Activated T-helper 1 cell treated with anti-CD3 and anti-CD28 coated beads, Interleukin-12 subunit alpha, Interleukin-12 subunit beta, Interleukin-2, Interleukin-4 antibody, amounts not matched to agents 30 ng/mL and 10 ng/mL and 1 ng/mL, durations not matched to agents 14 hours and 24 hours and 36 hours (primary cell): ENCODE measurements at regions not wholly inside any gene's neighbourhood (a gene's known extent, or its start where the extent isn't known, plus 50 kb on each side); places are given as distances from the start of the nearest gene placed in this dataset.

Experiments
- DNase-seq: peaks from one replicate; pipeline ENCODE4 v3.0.0; 2021; ENCODE audit warnings: low spot score
- H3K27ac Mint-ChIP-seq: one replicate; pipeline ENCODE4 v1.8.0; 2021; ENCODE audit warnings: mild to moderate bottlenecking, mixed read lengths
- H3K27me3 Mint-ChIP-seq: one replicate; pipeline ENCODE4 v1.8.0; 2022; ENCODE audit warnings: mild to moderate bottlenecking, moderate library complexity, mixed read lengths; ENCODE audit not compliant: insufficient read depth
- H3K36me3 Mint-ChIP-seq: one replicate; pipeline ENCODE4 v1.8.0; 2021; ENCODE audit warnings: low read depth, mixed read lengths
- H3K4me1 Mint-ChIP-seq: one replicate; pipeline ENCODE4 v1.8.0; 2021; ENCODE audit warnings: low read depth, mixed read lengths
- H3K4me3 Mint-ChIP-seq: one replicate; pipeline ENCODE4 v1.8.0; 2021; ENCODE audit warnings: mild to moderate bottlenecking, moderate library complexity, mixed read lengths
- H3K9me3 Mint-ChIP-seq: one replicate; pipeline ENCODE4 v1.8.0; 2021; ENCODE audit warnings: mixed read lengths
- intact Hi-C: fragments of 100-400 bp; cut with micrococcal nuclease; formaldehyde crosslinking; loops from one replicate; pipeline ENCODE4 v1.15.1; 2024

DNA sequence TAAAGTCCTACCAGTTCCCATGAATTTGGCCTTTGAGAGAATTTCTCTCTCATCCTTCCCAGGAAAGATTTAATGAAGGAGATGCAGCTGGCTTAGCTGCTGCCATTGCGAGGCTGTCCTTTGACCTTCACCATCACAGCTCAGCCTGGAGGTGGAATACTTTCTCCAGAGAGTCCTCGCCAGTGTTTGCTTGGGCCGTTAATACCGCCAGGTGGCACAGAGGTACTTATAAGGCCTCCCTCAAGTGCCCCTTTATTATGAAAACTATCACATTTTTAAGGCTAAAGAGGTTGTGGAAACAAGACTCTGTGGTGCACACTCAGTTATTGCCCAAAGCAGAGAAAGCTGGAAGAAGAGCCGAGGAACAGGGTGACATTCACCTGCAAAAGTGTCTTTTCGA, 330.6 kb downstream of the CCSER2 start:
- Mint-ChIP-seq H3K4me3 (no peak overlapping the region), H3K36me3 (no peaks in the 10 kb centered on the region), H3K27me3 (no peaks in the 10 kb centered on the region), H3K4me1 (peaks cover 8% of the 10 kb centered on the region), H3K27ac (no peak overlapping the region), H3K9me3 (no peaks in the 10 kb centered on the region)
- no peak for DNase-seq
- intact Hi-C loops, result no loop called here

DNA sequence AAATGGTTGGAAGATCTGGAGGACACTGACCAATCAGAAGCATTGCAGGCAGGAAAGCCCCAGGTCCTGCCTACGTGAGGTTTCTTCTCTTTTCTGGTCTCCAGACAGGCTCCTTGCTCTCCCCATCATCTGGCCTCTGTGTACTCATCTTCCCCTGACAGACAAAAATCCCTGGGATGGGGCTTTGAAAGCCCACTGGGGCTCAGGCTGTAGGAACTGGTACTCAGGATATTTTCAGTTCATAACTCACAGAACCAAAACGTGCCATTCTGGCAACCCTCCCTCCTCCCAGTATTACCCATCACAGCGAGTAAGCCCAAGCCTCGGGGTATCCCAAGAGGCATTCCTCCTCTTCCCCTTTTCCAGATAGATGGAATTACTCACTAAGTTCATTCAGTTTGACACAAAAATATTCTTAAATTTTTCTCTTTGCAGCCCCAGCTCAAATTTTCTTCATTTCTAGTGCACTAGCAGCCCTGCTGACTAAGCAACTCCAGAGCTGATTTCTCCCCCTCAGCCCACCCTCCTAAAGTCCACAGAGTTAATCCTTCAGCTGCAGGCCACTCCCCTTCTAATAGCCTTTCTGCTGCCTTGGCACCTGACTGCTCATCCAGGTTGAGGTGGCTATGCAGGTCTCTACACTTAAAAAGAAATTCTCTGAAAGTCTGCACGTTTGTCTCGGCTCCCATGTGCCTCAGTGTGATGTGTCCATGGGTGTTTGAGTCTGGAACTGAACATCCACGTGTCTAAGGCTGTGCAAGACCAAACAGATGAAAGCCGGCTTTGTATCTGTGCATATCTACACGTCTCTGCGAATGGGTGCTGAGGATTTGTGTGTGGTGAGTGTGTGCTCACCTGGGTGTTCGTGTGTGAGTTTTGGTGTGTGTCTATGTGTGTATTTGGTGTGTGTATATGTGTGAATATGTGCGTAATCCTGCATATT, 331.4 kb downstream of the CCSER2 start:
- Mint-ChIP-seq H3K27ac (no peak overlapping the region), H3K27me3 (no peaks in the 10 kb centered on the region)
- intact Hi-C loops, result no loop called here

DNA sequence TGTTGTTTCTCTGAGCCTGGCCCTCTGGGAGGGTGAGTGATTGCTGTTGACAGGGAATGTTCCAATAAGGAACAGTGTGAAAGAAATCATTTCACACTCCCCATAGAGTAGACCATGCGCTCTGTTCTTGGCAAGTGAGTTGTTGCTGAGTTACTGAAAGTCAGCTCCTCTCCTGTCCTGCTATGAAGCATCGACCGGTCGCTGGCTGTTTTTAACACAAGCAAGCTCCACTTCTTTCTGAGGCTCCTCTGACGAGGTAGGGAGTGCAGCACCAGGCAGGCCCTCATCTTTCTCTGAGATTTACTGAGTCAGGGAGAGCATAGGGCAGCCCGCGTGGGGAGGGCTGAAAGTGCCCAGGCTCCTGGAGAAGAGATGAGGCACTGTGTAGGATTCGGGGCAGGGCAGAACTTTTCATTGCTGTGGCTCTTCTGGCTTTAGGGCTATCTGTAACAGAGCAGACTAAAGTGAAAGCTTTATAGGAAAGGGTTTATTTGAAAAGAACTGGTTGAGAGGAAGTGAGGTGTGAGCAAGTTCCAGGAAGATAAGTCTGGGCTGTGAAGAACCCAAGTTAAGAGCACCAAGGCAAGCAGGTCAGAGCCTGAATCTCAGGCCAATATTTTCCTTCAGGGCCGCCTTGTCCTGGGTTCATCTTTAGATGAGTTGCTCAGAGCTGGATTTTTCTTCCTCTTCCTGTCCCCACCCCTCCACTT, 332.2 kb downstream of the CCSER2 start:
- intact Hi-C loops, result no loop called here
- Mint-ChIP-seq H3K9me3 (no peaks in the 10 kb centered on the region), H3K36me3 (no peaks in the 10 kb centered on the region), H3K27me3 (no peaks in the 10 kb centered on the region), H3K4me1 (peaks cover 8% of the 10 kb centered on the region), H3K27ac (no peak overlapping the region), H3K4me3 (no peak overlapping the region)
- no peak for DNase-seq

More for the DNA sequence above, 331.4 kb downstream of the CCSER2 start:
- Mint-ChIP-seq H3K36me3 (no peaks in the 10 kb centered on the region), H3K4me1 (peaks cover 8% of the 10 kb centered on the region), H3K9me3 (no peaks in the 10 kb centered on the region), H3K4me3 (no peak overlapping the region)
- DNase-seq, result no peak

DNA sequence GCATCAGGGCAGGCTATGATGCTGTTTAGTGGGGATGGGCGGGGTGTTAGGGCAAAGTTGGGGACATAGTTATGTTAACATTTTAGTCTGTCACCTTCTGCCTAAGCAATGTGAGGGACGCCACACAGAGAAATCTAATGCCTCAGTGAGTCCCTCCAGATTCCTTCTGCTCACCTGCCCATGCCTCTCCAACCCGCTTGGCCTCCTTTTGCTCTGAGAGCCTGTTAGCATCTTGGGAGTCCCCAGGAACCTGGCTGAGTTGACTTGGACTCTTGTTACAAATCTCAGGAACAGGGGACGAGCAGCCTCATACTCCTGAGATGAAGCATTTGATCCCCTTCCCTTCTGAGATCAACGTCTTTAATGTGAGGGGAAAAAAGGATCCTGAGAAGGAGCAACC, 336.8 kb downstream of the CCSER2 start:
- H3K36me3 Mint-ChIP-seq, result no peaks in the 10 kb centered on the region
- no peak overlapping the region for H3K27ac Mint-ChIP-seq
- no peaks in the 10 kb centered on the region for H3K9me3 Mint-ChIP-seq
- DNase-seq, result no peak
- intact Hi-C loops, result loop anchor here (5.0 kb wide), 1 partner anchor 1712 kb away; no protein-coding TSS in a partner anchor
- H3K27me3 Mint-ChIP-seq, result peaks cover 3% of the 10 kb centered on the region
- no peak overlapping the region for H3K4me3 Mint-ChIP-seq
- peaks cover 6% of the 10 kb centered on the region for H3K4me1 Mint-ChIP-seq

DNA sequence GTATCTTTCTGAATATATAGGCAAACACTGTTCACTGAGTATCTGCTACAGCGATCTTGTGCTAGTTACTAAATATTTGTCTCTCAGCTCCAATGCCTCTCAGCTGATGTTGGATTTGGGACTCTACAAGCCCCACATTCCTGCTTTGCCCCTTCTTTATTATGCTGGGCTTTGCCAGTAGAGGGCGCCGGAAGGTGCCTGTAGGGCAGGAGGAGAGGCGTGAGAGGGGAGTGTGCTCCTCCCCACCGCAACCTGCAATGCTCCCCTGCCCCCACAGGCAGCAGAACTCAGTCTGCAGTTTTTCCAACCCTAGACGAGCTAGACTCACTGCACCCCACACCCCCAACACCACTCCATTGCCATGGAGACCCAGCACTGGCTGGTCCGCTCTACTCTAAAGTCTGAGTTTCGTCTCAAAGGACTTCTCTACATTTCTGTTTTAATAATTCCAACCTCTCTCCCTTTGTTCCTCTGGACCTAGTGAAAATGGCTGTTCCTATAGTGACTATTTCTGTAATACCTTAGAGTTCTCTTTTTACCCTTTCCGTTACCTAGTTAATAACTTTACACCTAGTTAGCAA, 337.6 kb downstream of the CCSER2 start:
- Mint-ChIP-seq H3K9me3 (no peaks in the 10 kb centered on the region), H3K4me1 (no peaks in the 10 kb centered on the region), H3K27ac (no peak overlapping the region), H3K27me3 (peaks cover 3% of the 10 kb centered on the region), H3K36me3 (no peaks in the 10 kb centered on the region), H3K4me3 (no peak overlapping the region)
- DNase-seq, result no peak
- intact Hi-C loops, result loop anchor here (5.0 kb wide), 1 partner anchor 1711 kb away; no protein-coding TSS in a partner anchor

DNA sequence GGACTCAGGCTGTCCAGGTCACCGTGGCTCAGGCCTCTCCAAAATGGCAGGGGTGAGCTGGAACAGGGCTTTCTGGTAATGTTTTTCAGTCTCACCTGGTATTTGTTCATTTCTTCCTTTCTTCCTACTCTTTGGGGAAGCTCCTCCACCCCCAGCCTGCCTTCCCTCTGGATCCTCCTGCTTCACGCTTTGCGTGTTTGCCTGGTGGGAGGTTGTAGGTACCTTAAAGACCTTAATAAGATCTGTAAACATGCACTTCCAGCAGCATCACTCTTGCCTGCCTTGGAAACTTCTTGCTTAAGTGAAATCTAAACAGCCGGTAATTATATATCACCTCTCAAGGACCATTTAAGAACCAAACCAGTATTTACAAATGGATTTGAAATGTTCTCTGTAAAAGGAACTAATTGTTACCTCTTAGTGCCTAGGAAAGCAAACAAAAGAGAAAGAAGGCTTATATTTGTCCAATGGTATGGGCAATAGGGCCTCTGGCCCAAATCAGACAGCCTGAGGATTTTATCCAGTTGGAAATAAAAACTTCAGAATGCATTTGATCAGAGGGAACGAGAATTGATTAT, 339.9 kb downstream of the CCSER2 start:
- no peaks in the 10 kb centered on the region for H3K36me3 Mint-ChIP-seq
- peaks cover 3% of the 10 kb centered on the region for H3K27me3 Mint-ChIP-seq
- intact Hi-C loops, result loop anchor here (5.0 kb wide), 1 partner anchor 1709 kb away; no protein-coding TSS in a partner anchor
- DNase-seq, result no peak
- no peaks in the 10 kb centered on the region for H3K9me3 Mint-ChIP-seq
- H3K4me3 Mint-ChIP-seq, result no peak overlapping the region
- no peaks in the 10 kb centered on the region for H3K4me1 Mint-ChIP-seq
- H3K27ac Mint-ChIP-seq, result no peak overlapping the region

DNA sequence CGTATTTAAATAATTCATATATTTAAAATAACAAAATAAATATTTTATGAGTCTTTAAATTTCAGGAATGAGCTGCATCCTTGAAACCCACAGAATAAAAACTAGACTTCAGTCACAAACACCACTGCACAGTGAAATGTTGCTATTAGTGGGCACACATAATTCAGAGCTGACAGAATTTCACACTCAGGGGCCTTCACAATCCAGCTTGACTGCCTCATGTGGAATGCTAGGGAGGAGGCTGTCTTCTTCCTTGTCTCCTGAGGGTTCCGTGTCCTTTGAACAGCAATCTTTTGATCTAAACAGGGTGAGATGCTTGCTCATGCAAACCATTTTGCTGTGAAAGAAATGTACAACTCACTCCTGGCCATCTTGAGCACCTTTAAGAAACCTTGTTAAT, 346.7 kb downstream of the CCSER2 start:
- Mint-ChIP-seq H3K9me3 (no peaks in the 10 kb centered on the region), H3K4me3 (no peak overlapping the region), H3K27me3 (peaks cover 10% of the 10 kb centered on the region), H3K4me1 (no peaks in the 10 kb centered on the region), H3K36me3 (no peaks in the 10 kb centered on the region), H3K27ac (no peak overlapping the region)
- intact Hi-C loops, result no loop called here
- no peak for DNase-seq

DNA sequence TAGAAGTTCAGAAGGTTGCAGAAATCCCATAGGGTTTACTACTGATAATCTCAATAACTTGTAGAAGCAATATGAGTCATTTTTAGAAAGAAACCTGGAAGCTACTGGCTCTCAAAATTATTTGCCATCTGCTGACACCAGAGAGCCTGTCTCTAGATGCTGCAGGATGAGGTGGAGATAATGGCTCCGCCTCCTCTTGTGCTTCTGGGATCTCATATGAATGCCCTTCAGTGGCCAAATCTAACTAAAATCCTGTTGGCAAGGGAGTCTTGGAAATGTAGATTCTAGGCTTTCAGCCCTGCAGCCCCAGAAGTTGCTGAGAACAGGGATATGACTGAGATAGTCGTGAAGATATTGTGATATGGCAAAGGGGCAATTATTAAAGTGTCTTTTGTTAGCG, 348.1 kb downstream of the CCSER2 start:
- H3K27ac Mint-ChIP-seq, result no peak overlapping the region
- H3K4me1 Mint-ChIP-seq, result no peaks in the 10 kb centered on the region
- H3K27me3 Mint-ChIP-seq, result peaks cover 9% of the 10 kb centered on the region
- no peak overlapping the region for H3K4me3 Mint-ChIP-seq
- DNase-seq, result no peak
- intact Hi-C loops, result no loop called here
- no peaks in the 10 kb centered on the region for H3K9me3 Mint-ChIP-seq
- no peaks in the 10 kb centered on the region for H3K36me3 Mint-ChIP-seq

DNA sequence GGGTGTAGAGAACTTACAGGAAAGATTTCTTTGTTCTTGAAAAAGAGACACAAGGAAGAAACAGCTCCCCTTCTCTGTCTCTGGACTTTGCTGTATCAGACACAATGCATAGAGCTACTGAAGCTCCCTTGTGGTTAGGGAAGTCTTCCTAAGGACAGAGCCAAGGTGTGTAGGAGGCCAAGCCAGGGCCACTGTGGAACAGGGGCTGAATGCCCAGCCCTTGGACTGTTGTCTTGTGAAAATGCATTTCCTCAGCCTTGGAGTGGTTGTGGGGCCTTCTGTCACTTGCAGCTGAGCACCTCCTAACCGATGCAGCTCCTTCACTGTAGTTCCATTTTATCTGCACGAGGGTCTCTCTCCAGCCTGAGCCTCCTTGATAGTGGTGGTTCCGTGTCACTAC, 353.4 kb downstream of the CCSER2 start:
- H3K27ac Mint-ChIP-seq, result no peak overlapping the region
- intact Hi-C loops, result no loop called here
- H3K27me3 Mint-ChIP-seq, result peaks cover 9% of the 10 kb centered on the region
- DNase-seq, result no peak
- no peaks in the 10 kb centered on the region for H3K9me3 Mint-ChIP-seq
- H3K4me1 Mint-ChIP-seq, result no peaks in the 10 kb centered on the region
- no peaks in the 10 kb centered on the region for H3K36me3 Mint-ChIP-seq
- no peak overlapping the region for H3K4me3 Mint-ChIP-seq

DNA sequence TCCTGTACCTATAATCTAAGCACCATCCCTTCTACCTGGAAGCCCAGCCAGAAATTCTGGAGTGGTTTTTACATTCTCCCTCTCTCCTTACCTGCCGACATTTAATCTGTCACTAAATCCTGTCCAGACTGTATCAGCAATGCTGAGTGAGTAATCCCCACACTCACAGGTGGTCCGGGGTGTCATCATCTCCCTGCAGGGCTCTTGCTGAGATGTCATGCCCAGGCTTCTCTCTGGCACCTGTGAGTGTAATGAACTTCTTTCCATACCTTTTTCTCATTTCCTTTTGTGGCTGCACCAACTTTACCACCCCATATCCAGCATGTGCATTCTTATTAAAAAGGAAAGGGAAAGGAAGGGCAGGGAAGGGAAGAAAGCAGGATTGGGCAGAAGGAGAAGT, 355.2 kb downstream of the CCSER2 start:
- Mint-ChIP-seq H3K9me3 (no peaks in the 10 kb centered on the region), H3K4me1 (no peaks in the 10 kb centered on the region), H3K27me3 (peaks cover 4% of the 10 kb centered on the region), H3K4me3 (no peak overlapping the region), H3K36me3 (no peaks in the 10 kb centered on the region), H3K27ac (no peak overlapping the region)
- no peak for DNase-seq
- intact Hi-C loops, result no loop called here

DNA sequence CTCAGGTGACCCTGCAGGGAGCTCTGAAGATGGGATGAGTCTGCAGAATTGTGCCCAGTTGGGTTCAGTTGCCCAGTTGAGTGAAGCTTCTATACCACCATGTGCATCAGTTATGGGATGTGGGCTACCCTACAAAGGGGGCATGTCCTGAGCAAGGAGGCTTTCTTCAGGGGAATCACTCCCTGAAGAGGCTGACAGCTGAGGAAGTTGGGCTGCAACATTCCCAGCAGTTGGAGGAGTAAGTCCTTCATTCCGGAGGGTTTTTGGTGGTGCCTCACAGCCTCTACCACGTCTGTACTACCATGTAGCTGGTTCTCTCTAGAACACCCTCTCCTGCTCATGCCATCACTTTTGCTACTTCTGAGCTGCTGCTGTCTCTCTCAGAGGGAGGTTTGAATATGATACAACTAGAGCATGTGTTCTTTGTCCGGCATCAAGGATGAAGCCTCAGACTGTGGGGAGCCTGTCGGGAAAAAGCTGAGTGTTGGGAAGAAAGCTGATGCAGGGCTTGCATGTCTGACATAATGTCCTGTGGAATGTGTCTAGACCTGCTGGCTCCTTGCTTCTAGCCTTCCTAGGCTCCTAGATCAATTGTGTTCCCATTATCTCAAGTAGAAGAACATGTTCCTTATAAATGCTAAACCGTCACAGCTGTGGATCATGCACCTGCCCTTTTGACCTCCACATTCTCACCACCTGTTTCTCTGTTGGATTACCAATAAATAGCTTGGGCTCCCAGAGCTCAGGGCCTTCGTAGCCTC, 355.8 kb downstream of the CCSER2 start:
- Mint-ChIP-seq H3K4me3 (no peak overlapping the region), H3K36me3 (no peaks in the 10 kb centered on the region), H3K9me3 (no peaks in the 10 kb centered on the region), H3K4me1 (no peaks in the 10 kb centered on the region), H3K27me3 (no peaks in the 10 kb centered on the region), H3K27ac (no peak overlapping the region)
- intact Hi-C loops, result no loop called here
- DNase-seq, result no peak

DNA sequence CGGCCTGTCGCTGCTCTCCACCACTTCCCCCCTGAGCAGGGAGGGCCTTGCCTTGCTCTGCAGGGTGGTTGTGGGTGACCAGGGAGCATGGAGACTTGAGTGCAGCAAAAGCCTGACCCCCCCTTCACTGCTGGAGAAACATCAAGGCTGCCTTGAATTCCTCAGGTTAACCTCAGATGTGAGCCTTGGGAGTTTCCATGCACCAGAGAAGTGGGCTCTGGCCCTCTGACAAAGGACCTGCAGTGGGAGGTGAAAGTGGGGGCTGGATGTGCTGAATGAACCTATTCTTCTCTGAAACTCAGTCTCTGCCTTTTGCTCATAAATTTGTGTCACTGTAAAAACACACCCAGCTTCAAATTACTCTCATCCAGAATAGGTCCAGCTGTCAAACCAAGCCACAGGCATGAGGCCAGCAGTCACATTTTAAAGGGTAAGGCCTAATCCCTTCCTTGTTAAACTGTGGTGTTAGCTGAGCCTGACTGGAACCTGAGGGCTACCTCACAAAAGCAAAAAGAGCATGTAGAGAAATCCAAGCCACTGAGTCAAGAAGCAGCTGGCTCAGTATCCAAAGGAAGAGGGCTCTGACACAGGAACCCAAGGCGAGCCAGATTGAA, 356.8 kb downstream of the CCSER2 start:
- Mint-ChIP-seq H3K4me1 (no peaks in the 10 kb centered on the region), H3K27me3 (no peaks in the 10 kb centered on the region), H3K9me3 (no peaks in the 10 kb centered on the region), H3K36me3 (no peaks in the 10 kb centered on the region), H3K4me3 (no peak overlapping the region), H3K27ac (no peak overlapping the region)
- intact Hi-C loops, result no loop called here
- no peak for DNase-seq
